Fibroblast of lung (primary cell): ENCODE measurements at regions not wholly inside any gene's neighbourhood (a gene's known extent, or its start where the extent isn't known, plus 50 kb on each side); places are given as distances from the start of the nearest gene placed in this dataset.

Experiments
- CTCF ChIP-seq, 2 donors: IDR thresholded peaks in 1 of 2; conservative IDR thresholded peaks in 1 of 2; 1 replicate in 1 of 2; 2 replicates in 1 of 2; pipeline ENCODE4 v1.5.1; 2011 to 2012; ENCODE audit warnings: low read length in 2 of 2, control low read depth in 1 of 2, inconsistent platforms in 1 of 2, low read depth in 1 of 2, mild to moderate bottlenecking in 1 of 2
- EZH2 ChIP-seq: IDR thresholded peaks from 2 replicates; pipeline ENCODE4 v1.5.1; 2012; ENCODE audit warnings: low read length, control low read depth, mild to moderate bottlenecking; ENCODE audit errors: missing control alignments

GRCh38 chr6:27135087-27135657 lies 112.3 kb upstream of the PRSS16 start:
- no peak for TF ChIP-seq CTCF (conservative IDR thresholded peaks at IDR 0.05 in 1 of 2, IDR thresholded peaks at IDR 0.05 in 1 of 2; ENCODE audit: low read depth in 1 of 2, low read length in 2 of 2)
- TF ChIP-seq EZH2, result no peak
